Suppressor macrophage (primary cell): ENCODE measurements at regions not wholly inside any gene's neighbourhood (a gene's known extent, or its start where the extent isn't known, plus 50 kb on each side); places are given as distances from the start of the nearest gene placed in this dataset.
"Not testable (repeated sequence)": the region's sequence is repeated elsewhere in the genome, so short reads cannot be mapped to it uniquely, and the experiment has no call there.

Source experiments
- DNase-seq, 4 experiments: peaks; one replicate each; pipeline ENCODE4 v3.0.0-alpha.2; 2020 to 2022

DNA sequence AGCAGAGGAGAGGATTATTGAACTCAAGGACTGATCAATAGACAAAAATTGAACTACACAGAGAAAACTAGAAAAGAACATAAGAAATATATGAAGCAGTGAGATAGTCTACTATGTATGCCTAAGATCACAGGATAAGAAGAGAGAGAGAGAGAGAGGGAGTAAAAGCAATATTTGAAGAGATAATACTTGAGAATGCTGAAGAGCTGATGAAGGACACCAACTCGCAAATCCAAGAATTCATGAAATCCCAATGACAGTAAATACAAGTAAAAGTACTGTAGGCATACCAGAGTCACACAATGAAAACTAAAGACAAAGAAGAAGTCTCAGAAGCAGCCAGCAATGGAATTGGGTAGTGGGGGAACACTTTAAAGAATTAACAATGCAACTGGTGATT lies 260.1 kb upstream of the SPAG17 start:
- DNase-seq, result no peak

DNA sequence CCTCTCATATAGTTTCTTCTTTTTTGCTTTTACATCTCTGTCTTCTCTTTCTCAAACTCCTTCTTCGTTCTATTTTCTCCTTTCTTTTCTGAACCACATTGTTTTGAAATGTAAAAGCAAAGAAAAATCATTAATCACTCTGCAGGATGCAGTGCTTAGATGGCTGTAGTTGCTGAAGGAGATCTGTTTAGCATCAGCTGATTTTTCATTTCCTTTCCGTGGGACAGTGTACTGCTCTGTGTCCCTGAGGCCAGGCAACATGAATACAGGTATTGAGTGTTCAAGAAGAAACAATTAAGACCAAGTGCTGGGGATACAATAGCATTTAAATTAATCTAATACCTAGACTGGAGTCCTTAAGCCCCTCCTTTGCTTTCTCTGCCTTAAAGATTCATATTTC lies 257.2 kb upstream of the SPAG17 start:
- no peak for DNase-seq

- DNase-seq, result no peak
Observed at GRCh38 chr1:118437664-118438063, 252.6 kb upstream of the SPAG17 start.

DNA sequence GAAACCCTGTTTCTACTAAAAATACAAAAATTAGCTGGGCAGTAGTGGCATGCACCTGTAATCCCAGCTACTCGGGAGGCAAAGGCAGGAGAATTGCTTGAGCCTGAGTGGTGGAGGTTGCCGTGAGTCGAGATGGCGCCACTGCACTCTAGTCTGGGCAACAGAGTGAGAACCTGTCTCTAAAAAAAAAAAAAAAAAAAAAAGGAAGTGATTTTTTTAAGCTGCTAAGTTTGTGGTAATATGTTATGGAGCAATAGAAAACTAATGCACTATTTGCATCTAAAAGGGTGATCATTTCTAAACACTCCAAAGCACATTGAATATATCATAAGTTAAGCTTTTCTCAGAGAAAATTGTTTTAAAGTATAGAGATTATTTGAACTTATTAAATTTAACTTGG lies 244.8 kb upstream of the SPAG17 start:
- DNase-seq, result no peak

DNA sequence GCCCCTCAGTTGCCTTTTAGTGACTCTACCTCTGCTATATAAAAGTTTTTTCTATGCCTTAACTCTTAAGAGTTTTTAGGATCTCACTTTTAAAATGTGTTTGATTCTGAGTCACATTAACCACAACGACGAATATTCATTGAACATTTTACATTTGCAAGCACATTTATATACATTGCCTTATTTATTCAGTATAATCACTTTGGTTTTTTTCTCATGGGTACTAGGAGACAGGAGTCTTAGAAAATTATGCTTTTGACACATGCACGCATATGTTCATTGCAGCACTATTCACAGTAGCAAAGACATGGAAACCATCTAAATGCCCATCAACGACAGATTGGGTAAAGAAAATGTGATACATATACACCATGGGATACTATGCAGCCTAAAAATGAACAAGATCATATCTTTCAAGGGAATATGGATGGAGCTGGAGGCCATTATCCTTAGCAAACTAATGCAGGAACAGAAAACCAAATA lies 236.9 kb upstream of the SPAG17 start:
- no peak for DNase-seq

GRCh38 chr1:118404024-118404423 lies 219.0 kb upstream of the SPAG17 start:
- DNase-seq, result no peak

DNA sequence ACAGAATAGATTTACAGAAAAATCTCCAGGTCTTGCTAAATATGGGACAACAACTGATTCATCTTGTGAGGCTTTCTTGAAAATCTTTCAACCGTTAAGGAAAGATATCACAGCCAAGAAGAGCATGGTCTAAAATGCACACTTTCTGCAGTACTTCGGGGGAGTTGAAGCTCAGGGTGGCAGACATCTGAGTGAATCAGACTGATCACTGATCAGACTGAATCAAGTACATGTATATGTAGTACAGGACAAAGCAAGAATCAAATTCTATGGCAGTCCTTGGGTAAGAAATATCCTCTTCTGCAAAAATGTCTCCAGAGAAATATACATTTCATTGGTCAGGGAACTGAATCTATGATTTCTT lies 212.4 kb upstream of the SPAG17 start:
- no peak for DNase-seq

DNA sequence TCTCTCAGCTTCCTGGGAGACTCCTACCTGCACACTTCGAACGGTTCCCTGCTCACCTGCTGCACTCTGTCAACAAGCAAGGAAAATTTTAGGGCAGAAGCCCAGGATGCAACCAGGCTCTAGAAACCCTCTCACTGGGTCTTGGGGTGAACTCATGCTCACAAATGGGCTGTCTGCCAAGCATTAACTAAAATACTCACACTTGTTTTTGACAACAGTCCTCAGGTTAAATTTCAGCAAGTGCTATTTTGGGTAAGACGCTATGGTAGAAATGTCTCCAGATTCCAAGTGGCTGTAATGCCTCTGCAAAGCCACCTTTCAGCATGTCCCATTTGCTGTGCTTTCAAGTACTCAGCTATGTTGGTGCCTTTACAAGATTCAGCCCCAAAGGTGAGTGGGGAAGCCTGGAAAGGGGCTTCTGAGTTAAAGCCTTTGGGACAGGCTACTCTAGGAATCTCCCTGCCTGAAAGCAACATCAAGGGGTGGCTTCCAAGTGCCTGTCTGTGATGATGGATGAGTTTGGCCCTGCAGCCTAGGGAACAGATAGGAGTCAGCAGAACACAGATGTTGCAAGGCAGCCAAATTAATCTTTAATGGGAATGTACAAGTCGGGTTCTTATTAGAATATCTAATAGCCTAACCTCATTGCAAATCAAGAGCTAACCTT lies 211.9 kb upstream of the SPAG17 start:
- DNase-seq, result no peak

DNA sequence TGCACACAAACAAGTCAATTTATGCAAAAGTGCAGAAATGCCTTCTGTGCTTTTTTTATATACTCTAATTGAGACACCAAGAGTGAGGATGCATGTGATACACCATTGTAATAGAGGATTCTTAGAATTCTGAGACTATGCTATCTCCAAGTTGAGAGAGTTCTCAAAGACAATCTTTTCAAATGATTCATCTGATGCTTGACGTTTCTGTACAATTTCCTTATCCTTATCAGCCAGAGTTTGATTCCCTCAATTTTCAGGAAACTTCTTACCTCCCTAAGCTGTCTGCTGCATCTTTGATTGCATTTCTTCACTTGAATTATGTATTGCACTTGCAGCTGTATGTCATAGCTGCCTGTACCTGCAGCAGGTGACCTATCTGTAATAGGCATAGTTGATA lies 211.3 kb upstream of the SPAG17 start:
- DNase-seq, result no peak

DNA sequence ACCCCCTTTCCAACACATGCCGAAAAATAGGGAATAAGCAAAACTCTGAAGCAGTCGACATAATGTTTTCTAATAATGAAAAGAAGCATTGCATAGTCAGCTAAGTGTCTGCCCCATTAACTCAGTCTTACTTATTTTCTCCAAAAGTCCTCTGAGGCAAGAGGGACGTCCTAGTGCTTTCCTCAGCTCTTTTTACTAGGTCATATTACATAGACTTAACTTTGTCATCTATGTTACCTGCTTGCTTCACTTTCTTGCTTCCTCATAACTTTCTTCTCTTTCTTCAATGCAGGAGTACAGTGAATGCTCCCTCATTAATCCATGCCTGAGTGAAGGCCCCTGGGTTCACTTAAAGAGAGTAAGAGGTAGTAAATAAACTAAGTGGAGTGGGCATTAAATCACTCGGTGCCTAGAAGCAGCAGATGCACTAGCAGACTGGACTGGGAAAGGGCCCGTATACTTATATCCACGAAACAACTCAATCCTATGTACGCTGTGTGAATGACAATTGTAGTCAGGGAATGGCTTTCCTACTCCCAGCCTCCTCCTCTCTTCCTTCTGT lies 210.5 kb upstream of the SPAG17 start:
- DNase-seq, result no peak

GRCh38 chr1:118390955-118391354 lies 205.9 kb upstream of the SPAG17 start:
- DNase-seq, result no peak

DNA sequence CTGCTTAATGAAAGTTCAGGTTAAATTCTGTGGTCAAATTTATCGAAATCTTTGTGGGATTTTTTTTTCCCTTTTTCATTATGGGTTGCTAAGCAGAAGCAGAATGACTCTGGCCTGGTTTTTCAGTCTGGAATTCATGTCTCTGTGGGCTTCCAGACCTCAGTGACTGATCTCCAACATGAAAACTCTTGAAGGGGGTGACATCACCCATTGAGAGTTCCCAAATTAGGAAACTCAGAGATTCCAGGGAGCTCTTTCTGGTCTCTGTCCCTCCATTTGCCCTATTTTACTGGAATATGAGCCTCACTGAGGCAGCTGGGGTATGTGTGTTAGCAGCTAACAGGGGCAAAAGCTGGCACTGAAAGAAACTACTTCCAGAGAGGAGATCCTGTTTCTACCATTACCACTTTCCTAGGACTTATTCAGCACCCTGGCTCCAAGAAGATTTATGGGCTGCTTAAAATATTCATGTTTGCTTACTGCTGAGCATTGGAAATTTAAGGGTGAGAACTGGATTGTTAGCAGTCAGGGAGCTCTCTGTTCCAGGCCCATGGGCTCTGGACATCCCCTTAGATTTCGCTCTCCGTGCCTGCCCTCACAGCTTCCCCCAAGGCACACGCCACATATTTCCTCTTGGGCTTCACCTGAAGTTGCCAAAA lies 203.4 kb upstream of the SPAG17 start:
- DNase-seq, result no peak

DNA sequence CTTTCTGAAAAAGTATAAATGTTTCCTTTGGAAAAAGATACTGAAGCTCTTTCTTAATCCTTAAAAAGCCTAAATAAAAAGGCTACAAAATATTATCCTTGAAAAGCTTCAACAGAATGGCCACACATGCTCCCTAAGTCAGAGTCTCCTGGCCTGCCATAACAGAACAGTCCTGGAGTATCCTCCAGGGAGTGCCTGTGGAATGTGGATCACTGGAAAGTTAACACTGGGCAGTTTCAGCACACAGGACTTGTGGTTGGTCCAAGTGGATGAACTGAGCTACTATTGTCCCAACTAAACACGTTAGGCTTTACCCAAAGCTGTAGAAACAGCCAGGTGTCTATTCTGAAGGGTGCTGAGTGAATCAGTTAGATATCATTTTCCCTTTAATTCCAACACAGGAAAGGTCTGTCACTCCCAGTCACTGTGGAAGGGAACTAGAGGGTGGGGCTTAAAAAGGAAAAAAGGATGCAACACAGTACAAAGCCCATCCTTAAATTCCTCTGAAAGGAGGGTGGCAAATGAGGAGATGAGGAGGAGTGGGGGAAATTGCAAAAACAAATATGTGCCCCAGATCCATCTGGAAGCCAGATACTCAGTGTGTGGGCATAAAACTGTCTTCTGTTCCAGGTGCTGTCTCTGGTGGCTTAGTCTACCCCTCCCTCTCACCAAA lies 196.3 kb upstream of the SPAG17 start:
- DNase-seq, result no peak

GRCh38 chr1:118377183-118377582 lies 192.2 kb upstream of the SPAG17 start:
- not testable (repeated sequence) for DNase-seq

GRCh38 chr1:118371612-118372011 lies 186.6 kb upstream of the SPAG17 start:
- DNase-seq, result no peak

DNA sequence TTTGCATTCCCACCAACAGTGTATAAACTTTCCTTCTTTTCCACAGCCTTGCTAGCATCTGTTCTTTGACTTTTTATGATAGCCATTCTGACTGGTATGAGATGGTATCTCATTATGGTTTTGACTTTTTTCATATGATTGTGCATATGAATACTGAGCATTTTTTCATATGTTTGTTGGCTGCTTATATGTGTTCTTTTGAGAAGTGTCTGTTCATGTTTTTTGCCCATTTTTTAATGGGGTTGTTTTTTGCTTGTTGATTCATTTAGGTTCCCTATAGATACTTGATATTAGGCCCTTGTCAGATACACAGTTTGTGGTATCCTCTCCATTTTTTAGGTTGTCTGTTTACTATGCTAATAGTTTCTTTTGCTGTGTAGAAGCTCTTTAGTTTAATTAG lies 185.8 kb upstream of the SPAG17 start:
- DNase-seq, result no peak

DNA sequence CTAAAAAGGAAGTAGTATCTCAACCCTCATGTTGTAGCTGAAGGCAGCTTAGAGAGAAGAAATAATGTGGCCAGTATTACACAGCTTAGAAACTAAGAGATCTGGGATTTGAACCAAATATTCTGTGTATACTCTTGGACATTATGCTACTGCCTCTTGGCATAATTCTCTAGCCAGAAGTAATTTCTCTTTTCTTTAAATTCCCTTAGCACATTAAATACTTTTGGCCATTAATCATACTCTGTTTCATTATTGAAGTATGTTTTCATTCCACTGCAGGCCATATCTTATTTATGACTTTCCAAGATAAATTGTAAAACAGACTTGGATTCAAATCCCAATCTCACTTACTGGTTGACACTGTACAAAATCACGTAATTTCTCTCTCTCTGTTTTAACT lies 181.3 kb upstream of the SPAG17 start:
- DNase-seq, result no peak

- no peak for DNase-seq
Observed at GRCh38 chr1:118364882-118365281, 179.9 kb upstream of the SPAG17 start.

GRCh38 chr1:118363396-118363795 lies 178.4 kb upstream of the SPAG17 start:
- no peak for DNase-seq

DNA sequence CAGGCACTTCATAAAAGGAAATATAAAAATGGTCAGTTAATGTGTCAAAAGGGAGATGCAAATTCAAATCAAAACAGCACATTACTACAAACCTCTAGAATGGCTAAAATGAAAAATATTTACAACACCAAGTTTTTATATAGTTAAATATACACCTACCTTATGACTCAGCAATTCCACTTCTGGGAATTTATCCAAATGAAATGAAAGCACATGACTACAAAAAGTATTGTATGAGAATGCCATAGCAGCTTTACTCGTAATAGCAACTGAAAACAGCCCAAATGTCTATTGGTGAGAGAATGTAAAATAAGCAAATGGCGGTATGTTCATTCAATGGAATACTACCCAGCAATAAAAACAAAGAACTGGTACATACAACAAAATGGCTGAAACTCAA lies 175.8 kb upstream of the SPAG17 start:
- no peak for DNase-seq

DNA sequence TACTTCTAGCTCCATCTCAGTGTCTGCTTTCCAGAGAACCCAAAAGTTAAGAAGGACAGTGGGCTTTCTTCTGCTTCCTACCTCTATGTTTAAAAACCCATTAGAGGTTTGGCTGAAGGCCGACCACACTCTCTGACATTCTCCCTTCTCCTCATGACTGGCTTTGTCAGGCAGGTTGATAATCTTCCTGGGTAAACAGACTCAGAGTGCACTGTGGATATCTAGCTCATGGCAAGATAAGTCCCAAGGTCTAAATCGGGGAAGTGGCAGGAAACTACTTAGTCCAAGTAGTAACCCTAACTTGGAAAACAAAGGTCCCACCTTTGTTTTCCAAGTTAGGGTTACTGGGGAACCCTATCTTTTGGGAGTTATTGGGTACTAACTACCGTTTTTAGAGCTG lies 161.9 kb upstream of the SPAG17 start:
- no peak for DNase-seq

DNA sequence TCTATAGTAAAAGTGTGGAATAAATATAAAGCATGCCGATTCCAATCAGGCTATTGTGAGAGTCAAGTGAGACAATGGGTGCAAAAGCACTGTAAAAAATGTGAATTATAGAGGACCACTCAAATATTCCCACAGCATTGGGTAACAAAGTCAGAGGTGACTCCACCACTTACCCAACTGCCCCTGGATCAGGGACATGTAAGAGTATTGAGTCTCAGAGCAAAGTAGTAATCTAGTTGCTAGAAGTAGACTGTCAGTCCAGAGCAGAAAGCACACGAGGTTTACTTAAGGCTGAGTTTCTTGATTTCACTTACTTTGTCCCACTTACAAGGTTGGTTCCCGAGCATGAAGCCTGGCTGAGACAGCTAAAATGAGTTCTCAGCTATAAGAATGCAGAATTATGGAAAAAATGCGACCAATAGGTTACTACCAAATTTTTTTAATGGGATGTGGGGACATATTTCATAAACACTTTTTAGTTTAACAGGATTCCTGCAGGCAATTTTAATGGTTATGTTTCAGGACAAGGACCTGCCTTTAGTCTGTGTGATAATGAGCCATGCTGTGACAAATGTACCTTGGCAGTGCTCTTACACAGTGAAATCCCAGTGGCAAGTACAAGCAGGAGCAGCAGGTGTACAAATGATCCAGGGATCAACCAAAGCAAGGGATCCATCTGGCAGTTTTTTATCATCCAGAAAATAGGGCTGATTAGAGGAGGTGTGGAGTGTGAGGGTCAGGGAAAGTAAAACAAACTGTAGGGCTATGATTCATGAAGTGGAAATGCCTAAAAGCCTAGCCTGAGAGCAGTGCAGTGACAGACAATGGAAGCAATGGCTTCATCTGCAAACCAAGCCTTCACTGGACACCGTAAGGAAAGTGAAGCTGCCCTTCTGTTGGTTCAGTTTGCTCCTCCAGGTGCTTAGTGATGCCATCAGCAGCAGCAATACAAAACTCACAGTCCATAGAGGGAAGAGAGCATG lies 156.2 kb upstream of the SPAG17 start:
- no peak for DNase-seq
